ENCODE measurements at regions not wholly inside any gene's neighbourhood (a gene's known extent, or its start where the extent isn't known, plus 50 kb on each side); places are given as distances from the start of the nearest gene placed in this dataset.

DNA sequence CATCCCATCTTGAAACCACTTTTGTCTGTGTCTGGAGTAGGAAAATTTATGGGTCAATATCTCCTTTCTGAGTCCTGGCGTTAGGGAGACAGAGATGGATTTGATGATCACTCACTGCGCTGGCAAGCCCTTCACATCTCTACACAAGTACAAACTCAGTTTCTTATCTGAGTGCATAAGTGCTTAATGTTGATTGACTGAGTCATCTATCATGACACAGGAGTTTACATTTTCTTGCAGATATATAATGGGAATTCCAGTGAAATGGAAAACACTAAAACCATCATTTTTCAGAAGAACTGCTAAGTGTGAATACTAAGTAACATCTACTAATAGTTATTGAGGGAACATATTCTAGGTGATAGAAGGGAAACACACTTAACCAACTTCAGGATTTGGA, 763.9 kb upstream of the COBL start:
- H3K9ac ChIP-seq (ENCODE audit: low read length): no peak overlapping the region
- H3K79me2 ChIP-seq (ENCODE audit: insufficient read depth, low read length): no peaks in the 10 kb centered on the region
- no peaks in the 10 kb centered on the region; the same call in 1 of the 2 replicates for H3K9me3 ChIP-seq (ENCODE audit: insufficient read depth, low read length)
- H3K4me3 ChIP-seq (ENCODE audit: insufficient read depth, low read length, poor library complexity, severe bottlenecking): no peak overlapping the region
- H3K4me2 ChIP-seq (ENCODE audit: low read depth, low read length, poor library complexity, severe bottlenecking): no peak overlapping the region
- no peaks in the 10 kb centered on the region for H3F3A ChIP-seq (ENCODE audit: insufficient read depth)
- H3K9me2 ChIP-seq (replicated peaks; ENCODE audit: insufficient read depth, low read length): no peaks in the 10 kb centered on the region
- H3K27me3 ChIP-seq (ENCODE audit: low read length): no peaks in the 10 kb centered on the region
- no peaks in the 10 kb centered on the region for H4K20me1 ChIP-seq (ENCODE audit: low read depth, low read length)
- H2AFZ ChIP-seq (ENCODE audit: low read depth, low read length, severe bottlenecking): no peak overlapping the region
- TF ChIP-seq, protein P1, sequence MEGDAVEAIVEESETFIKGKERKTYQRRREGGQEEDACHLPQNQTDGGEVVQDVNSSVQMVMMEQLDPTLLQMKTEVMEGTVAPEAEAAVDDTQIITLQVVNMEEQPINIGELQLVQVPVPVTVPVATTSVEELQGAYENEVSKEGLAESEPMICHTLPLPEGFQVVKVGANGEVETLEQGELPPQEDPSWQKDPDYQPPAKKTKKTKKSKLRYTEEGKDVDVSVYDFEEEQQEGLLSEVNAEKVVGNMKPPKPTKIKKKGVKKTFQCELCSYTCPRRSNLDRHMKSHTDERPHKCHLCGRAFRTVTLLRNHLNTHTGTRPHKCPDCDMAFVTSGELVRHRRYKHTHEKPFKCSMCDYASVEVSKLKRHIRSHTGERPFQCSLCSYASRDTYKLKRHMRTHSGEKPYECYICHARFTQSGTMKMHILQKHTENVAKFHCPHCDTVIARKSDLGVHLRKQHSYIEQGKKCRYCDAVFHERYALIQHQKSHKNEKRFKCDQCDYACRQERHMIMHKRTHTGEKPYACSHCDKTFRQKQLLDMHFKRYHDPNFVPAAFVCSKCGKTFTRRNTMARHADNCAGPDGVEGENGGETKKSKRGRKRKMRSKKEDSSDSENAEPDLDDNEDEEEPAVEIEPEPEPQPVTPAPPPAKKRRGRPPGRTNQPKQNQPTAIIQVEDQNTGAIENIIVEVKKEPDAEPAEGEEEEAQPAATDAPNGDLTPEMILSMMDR (IDR thresholded peaks at IDR 0.05; ENCODE audit: insufficient read depth, low read length, poor library complexity, severe bottlenecking): no peak
- TF ChIP-seq EZH2phosphoT487 (conservative IDR thresholded peaks at IDR 0.05; ENCODE audit: low read length): no peak
- H3K36me3 ChIP-seq (ENCODE audit: low read length): no peaks in the 10 kb centered on the region
- no peak overlapping the region for H3K27ac ChIP-seq (ENCODE audit: low read depth, low read length)

DNA sequence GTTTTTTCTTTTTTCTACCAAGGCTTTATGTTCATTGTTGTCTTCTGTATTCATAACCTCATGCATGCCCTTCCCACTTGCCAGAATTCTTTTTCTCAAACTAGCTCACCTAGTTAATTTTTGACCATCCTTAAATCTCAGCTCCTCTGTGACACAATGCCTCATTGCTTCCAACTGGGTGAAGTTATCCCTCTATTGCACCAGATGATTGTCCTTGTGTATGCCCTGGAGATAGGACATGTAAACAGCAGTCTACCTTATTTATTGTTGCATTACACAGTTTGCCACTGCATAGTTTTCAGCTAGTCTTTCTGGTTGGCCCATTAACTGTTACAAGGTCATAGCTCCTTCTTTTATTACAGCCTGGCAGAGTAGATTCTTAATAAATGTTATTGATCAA, 763.1 kb upstream of the COBL start:
- H2AFZ ChIP-seq (ENCODE audit: low read depth, low read length, severe bottlenecking): no peak overlapping the region
- no peaks in the 10 kb centered on the region for H3K9me2 ChIP-seq (replicated peaks; ENCODE audit: insufficient read depth, low read length)
- H3K9ac ChIP-seq (ENCODE audit: low read length): no peak overlapping the region
- H3K9me3 ChIP-seq (ENCODE audit: insufficient read depth, low read length): no peaks in the 10 kb centered on the region; the same call in 1 of the 2 replicates
- H3K79me2 ChIP-seq (ENCODE audit: insufficient read depth, low read length): no peaks in the 10 kb centered on the region
- TF ChIP-seq EZH2phosphoT487 (conservative IDR thresholded peaks at IDR 0.05; ENCODE audit: low read length): no peak
- TF ChIP-seq, protein P1 (IDR thresholded peaks at IDR 0.05; ENCODE audit: insufficient read depth, low read length, poor library complexity, severe bottlenecking): no peak
- no peak overlapping the region for H3K27ac ChIP-seq (ENCODE audit: low read depth, low read length)
- H4K20me1 ChIP-seq (ENCODE audit: low read depth, low read length): no peaks in the 10 kb centered on the region
- no peaks in the 10 kb centered on the region for H3K27me3 ChIP-seq (ENCODE audit: low read length)
- no peaks in the 10 kb centered on the region for H3K36me3 ChIP-seq (ENCODE audit: low read length)
- no peak overlapping the region for H3K4me2 ChIP-seq (ENCODE audit: low read depth, low read length, poor library complexity, severe bottlenecking)
- H3F3A ChIP-seq (ENCODE audit: insufficient read depth): no peaks in the 10 kb centered on the region
- no peak overlapping the region for H3K4me3 ChIP-seq (ENCODE audit: insufficient read depth, low read length, poor library complexity, severe bottlenecking)

GRCh38 chr7:52077571-52077970, 761.0 kb upstream of the COBL start:
- H3K9me3 ChIP-seq (ENCODE audit: insufficient read depth, low read length): no peaks in the 10 kb centered on the region; the same call in 1 of the 2 replicates
- TF ChIP-seq, protein P1 (IDR thresholded peaks at IDR 0.05; ENCODE audit: insufficient read depth, low read length, poor library complexity, severe bottlenecking): no peak
- TF ChIP-seq EZH2phosphoT487 (conservative IDR thresholded peaks at IDR 0.05; ENCODE audit: low read length): no peak
- H3K9ac ChIP-seq (ENCODE audit: low read length): no peak overlapping the region
- H3K36me3 ChIP-seq (ENCODE audit: low read length): no peaks in the 10 kb centered on the region
- H2AFZ ChIP-seq (ENCODE audit: low read depth, low read length, severe bottlenecking): no peak overlapping the region
- no peaks in the 10 kb centered on the region for H3F3A ChIP-seq (ENCODE audit: insufficient read depth)
- no peaks in the 10 kb centered on the region for H3K27me3 ChIP-seq (ENCODE audit: low read length)
- H4K20me1 ChIP-seq (ENCODE audit: low read depth, low read length): no peaks in the 10 kb centered on the region
- H3K4me2 ChIP-seq (ENCODE audit: low read depth, low read length, poor library complexity, severe bottlenecking): no peak overlapping the region
- H3K79me2 ChIP-seq (ENCODE audit: insufficient read depth, low read length): no peaks in the 10 kb centered on the region
- 0 out of 2 replicates have a peak, but pooled peaks cover 4% of the 10 kb centered on the region for H3K9me2 ChIP-seq (replicated peaks; ENCODE audit: insufficient read depth, low read length)
- no peak overlapping the region for H3K4me3 ChIP-seq (ENCODE audit: insufficient read depth, low read length, poor library complexity, severe bottlenecking)
- no peak overlapping the region for H3K27ac ChIP-seq (ENCODE audit: low read depth, low read length)
